Glomerular visceral epithelial cell (primary cell): ENCODE measurements at regions not wholly inside any gene's neighbourhood (a gene's known extent, or its start where the extent isn't known, plus 50 kb on each side); places are given as distances from the start of the nearest gene placed in this dataset.
A peak's percentile ranks its signal among the peaks of the same experiment; 100 is the strongest.

ENCODE experiments used
- DNase-seq: peaks from one replicate; pipeline ENCODE4 v3.0.0-alpha.2; 2016; ENCODE audit errors: extremely low spot score

DNA sequence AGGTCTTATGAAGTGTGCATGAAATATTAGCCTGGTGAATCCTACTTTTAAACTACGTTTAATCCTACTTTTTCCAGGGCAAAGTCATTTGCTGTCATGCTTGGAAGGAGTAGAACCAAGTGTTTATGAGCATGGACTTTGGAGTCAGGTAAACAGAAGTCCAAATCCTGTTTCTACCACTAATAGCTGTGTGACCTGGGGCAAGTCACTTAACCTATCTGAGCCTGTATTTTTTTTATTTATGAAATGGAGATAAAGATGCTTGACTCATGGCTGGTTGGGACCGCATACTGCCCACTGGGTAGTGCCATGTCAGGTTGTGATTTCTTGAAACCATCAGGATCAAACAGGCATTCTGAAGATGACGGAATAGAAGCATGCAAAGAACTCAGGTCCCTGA, 249.6 kb downstream of the BAMBI start:
- DNase-seq: no peak

- no peak for DNase-seq
Measured at GRCh38 chr10:28928484-28928883, 251.2 kb downstream of the BAMBI start.

DNA sequence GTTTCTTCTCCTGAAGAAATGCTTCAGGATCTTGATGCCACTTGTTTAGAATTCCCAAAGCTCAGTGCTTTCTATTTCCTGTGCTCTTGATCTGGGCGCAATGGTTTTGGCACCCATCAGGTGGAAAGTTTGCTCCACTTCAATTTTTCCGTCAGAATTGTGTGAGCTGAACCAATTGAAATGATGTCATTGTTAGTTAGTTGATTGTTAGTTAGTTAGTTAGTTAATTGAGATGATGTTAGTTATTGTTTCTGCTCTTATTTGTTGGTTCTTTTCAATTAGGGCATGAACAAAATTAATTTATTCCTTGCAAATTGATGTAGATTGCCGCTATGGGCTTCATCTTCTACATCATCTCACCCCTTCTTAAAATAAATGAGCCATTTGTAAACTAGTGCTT, 252.6 kb downstream of the BAMBI start:
- DNase-seq: no peak

GRCh38 chr10:28930514-28931495, 253.5 kb downstream of the BAMBI start:
- DNase-seq: no peak

DNA sequence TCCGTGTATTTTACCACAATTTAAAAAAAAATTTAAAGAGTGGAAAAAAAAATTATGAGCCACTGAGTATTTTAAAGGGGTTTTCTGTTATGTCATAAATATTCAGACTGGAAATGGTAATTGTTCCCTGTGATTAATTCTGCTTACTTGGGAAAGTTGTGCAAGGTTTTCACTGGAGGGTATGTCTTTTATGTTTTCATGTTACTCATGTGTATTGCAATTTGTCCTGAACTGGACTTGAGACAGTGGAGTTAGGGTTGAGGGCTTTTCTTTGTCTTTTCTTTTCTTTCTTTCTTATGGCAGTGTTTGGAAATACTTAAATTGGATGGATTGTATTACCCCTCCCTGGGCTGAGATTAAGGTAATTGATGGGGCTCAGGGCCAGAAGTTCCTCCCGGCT, 257.7 kb downstream of the BAMBI start:
- DNase-seq: no peak

DNA sequence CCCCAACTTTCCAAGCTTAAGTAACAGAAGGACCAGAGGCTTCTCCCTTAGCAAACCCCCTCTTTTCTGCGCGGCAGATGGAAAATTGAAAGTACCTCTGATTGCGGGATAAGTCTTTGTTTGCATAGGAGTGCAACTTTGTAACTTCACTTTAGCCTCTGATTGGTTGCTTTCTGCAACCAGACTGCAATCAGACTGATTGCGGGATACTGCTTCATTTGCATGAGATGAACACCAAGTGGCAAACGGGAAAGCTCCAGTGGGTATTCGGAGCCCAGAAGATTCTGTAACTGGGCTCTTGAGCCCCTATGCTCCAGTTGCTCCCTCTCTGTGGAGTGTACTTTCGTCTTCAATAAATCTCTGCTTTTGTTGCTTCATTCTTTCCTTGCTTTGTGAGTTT, 260.6 kb downstream of the BAMBI start:
- DNase-seq: no peak

- DNase-seq: no peak
Measured at GRCh38 chr10:28938745-28939144, 261.4 kb downstream of the BAMBI start.

DNA sequence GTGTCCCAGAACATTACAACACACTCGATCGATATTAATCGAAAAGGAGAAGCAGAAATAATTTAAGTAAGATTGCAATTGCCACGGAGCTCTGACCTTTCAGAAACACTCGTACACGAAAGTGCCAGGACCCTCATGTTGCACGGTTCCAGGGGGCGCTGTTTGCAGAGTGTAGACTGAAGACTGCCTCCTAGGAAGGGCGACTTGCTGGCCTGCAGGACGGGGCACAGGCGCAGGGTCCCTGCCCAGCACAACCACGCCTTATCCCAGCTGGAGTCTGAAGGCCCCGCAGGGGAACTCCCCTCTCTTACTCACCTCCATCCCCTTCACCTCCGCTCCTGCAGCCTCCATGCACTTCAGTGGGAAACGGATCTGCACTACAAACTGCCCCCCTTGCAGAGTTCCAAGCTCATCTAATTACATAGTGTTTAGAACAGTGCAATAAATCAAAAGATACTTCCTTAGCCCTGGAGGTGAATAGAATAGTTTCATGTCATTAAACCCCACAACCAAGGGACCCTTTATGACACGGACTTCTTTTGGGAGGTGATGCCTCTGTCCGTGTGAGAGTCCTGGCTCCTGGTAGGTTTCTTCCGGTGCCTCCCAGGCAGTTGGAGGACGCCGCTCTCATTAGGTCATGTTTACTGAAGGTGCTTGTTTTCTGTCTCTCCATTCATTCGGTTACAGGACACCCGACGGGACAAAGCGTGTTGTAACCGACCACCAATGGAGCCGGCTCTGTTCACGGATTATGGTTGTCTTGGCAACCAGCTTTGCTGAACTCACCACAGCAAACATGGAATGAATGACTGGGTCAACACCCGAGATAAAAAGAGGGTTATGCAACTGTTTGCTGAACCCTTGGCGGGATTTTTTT, 262.2 kb downstream of the BAMBI start:
- DNase-seq: no peak

DNA sequence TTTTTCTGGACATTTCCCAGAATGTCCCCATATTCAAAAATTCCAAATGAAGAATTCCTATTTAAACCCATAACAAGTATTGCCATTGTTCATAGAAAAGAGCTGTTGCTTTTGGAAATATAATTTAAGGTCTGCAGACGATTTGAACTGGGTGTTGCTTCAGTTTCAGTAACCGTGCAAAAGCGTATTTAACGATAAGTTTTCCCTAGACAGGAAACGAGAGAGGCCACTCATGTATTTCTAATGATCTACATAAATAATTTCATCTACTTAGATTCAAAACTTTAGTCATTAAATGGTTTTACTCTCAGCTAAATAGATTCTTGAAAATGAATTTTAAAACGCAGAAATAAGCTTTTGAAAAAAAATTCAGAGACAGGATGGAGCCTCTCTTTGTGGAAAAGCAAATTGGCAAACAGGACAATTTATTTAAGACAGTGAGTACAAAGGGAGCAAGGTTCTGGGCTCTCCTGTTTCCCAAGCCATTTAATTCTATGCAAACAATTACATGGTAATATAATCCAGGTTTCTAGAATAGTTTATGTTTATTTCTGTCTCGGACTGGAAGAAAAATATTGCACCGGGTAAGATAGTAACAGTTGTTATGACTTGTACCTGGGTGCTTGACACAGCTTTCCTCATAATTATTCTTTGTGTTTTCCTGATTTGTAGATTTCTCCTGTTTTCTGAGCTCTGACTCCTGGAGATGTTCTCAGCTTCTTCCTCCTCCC, 263.0 kb downstream of the BAMBI start:
- no peak for DNase-seq

DNA sequence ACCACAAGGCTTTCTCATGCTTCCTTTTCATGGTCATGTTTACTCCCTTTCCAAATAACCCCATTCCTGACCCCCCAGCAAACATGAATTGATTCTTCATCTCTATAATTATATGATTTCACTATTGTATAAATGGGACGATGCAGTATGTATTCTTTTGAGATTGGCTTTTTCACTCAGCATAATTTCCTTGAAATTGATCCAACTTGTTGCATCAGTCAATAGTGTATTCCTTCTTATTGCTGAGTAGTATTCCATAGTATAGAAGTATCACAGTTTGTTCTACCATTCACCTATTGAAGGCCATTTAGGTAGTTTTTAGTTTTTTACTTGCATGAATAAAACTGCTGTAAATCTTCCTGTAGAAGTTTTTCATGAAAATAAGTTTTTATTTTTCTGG, 264.7 kb downstream of the BAMBI start:
- no peak for DNase-seq

- DNase-seq: no peak
Measured at GRCh38 chr10:28945959-28946358, 268.6 kb downstream of the BAMBI start.

DNA sequence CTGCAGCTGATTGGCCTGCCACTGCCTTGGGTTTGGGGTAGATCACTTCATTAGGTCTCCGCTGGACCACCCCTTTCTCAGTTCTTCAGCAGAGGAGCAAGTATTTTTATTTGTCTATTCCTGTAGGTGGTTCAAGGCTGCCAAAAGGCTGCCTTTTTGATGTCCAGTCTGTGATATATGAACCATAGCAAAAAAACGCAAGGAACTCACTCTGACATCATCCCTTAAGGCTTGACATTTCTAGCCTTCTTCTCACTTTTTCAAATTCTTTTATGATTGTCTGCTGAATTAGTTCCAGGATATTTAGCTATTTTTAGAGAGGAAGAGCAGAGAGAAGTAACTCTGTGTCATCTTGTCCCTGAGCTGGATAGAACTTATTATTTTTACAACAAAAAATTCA, 269.2 kb downstream of the BAMBI start:
- DNase-seq: peak; percentile 32

GRCh38 chr10:28947171-28947570, 269.9 kb downstream of the BAMBI start:
- DNase-seq: no peak

DNA sequence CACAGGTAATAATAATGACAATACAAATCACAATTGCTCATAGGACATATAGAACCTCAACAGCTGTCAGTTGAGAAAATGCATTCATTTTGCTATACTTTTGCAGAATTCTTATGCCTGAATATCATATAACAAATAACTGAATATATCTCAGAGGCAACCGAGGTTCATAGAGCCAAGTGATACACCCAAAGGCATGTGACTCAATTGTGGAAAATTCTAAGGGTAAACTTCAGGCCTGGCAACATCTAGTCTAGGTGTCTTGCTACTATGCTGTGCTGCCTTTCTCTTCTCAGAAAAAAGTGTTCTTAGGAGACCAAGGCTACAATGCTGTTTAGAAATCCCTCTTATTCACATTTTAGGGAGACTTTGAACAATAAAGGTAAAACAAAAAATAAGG, 270.7 kb downstream of the BAMBI start:
- no peak for DNase-seq

GRCh38 chr10:28949005-28950004, 272.0 kb downstream of the BAMBI start:
- DNase-seq: peak; percentile 13

GRCh38 chr10:28951484-28951883, 274.2 kb downstream of the BAMBI start:
- no peak for DNase-seq

DNA sequence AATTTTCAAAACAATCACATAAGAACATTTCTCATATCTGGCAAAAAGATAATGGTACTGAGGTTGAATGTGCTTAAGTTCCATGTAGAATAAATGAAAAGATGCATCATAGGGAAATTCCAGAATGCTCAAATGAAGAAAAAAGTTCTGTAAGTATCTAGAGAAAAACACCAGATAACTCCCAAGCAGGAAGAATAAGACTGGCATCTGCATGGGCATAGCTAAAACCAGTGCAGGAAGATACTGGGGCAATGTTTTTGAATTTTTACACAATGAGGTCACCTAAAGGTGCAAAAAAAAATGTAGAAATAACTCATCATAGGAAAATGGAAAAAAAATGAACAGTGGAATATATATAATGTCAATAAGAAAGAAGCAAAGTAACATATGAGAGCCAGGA, 275.2 kb downstream of the BAMBI start:
- peak; percentile 37 for DNase-seq

DNA sequence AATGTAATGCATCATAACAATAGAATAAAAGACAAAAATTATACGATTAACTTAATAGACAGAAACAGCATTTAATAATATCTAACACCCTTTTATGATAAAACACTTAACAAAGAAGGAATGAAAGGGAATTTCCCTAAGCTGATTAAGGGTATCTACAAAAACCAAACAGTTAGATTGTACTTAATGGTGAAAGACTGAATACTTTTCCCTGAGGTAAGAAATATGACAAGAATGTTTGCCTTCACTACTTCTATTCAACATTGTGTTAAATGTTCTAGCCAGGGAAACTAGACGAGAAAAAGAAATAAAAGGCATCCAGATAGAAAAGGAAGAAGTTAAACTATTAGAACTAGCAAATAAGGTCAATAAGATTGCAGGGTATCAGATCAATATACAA, 276.9 kb downstream of the BAMBI start:
- no peak for DNase-seq

GRCh38 chr10:28958468-28958867, 281.1 kb downstream of the BAMBI start:
- DNase-seq: no peak

- DNase-seq: no peak
Measured at GRCh38 chr10:28959850-28960501, 282.7 kb downstream of the BAMBI start.
